ENCODE measurements at regions not wholly inside any gene's neighbourhood (a gene's known extent, or its start where the extent isn't known, plus 50 kb on each side); places are given as distances from the start of the nearest gene placed in this dataset.

- Histone ChIP-seq H3K27ac (ENCODE audit: low read length) (no peak overlapping the region), H3K9me3 (ENCODE audit: control insufficient read depth, insufficient read depth, low read depth, low read length) (no peaks in the 10 kb centered on the region), H3K4me1 (ENCODE audit: control insufficient read depth, insufficient read depth, low read length) (no peaks in the 10 kb centered on the region), H3K4me3 (ENCODE audit: low read depth in 2 of 2, low read length in 2 of 2) (no peak overlapping the region), H3K36me3 (ENCODE audit: control insufficient read depth, insufficient read depth, low read length) (no peaks in the 10 kb centered on the region), H3K27me3 (ENCODE audit: control insufficient read depth, insufficient read depth, low read length) (no peaks in the 10 kb centered on the region)
- intact Hi-C loops (cut with micrococcal nuclease; ENCODE audit: unreplicated experiment), result no loop called here
- no TSS peak for BruUV-seq (replicated peaks)
- in situ Hi-C loops (cut with HindIII; ENCODE audit: low pct_unique_long_range_greater_than_20kb, low sequenced_read_pairs), result no loop called here
- TF ChIP-seq POLR2AphosphoS5 (IDR thresholded peaks at IDR 0.05; ENCODE audit: low read depth, low read length), result no peak
- TF ChIP-seq SIN3A (IDR thresholded peaks at IDR 0.05; ENCODE audit: borderline replicate concordance, insufficient read depth, low read depth, low read length), result no peak
- no peak for TF ChIP-seq TCF7L2 (IDR thresholded peaks at IDR 0.05; ENCODE audit: low read depth, low read length)
- no peak for TF ChIP-seq CTCF (IDR thresholded peaks at IDR 0.05)
- no peak for TF ChIP-seq REST (IDR thresholded peaks at IDR 0.05; ENCODE audit: insufficient read depth in 1 of 2, low read depth in 2 of 2, low read length in 1 of 2)
- DNase-seq (ENCODE audit: low read depth, low spot score) (no peak), ATAC-seq (no peak)
- ChIA-PET CTCF (no interaction called here), POLR2A (no interaction called here)
Measured at GRCh38 chr12:24496755-24497154, 452.1 kb downstream of the BCAT1 start.

- no peak for ATAC-seq
Measured at GRCh38 chr12:24494401-24494800, 454.5 kb downstream of the BCAT1 start.

More at GRCh38 chr12:24494401-24494800, 454.5 kb downstream of the BCAT1 start:
- in situ Hi-C loops (cut with HindIII; ENCODE audit: low pct_unique_long_range_greater_than_20kb, low sequenced_read_pairs) (no loop called here), intact Hi-C loops (cut with micrococcal nuclease; ENCODE audit: unreplicated experiment) (no loop called here)
- TF ChIP-seq REST (IDR thresholded peaks at IDR 0.05; ENCODE audit: insufficient read depth in 1 of 2, low read depth in 2 of 2, low read length in 1 of 2) (no peak), SIN3A (IDR thresholded peaks at IDR 0.05; ENCODE audit: borderline replicate concordance, insufficient read depth, low read depth, low read length) (no peak), CTCF (IDR thresholded peaks at IDR 0.05) (no peak), TCF7L2 (IDR thresholded peaks at IDR 0.05; ENCODE audit: low read depth, low read length) (no peak), POLR2AphosphoS5 (IDR thresholded peaks at IDR 0.05; ENCODE audit: low read depth, low read length) (no peak)
- no peaks in the 10 kb centered on the region for H3K9me3 ChIP-seq (ENCODE audit: control insufficient read depth, insufficient read depth, low read depth, low read length)
- no peak overlapping the region for H3K4me3 ChIP-seq (ENCODE audit: low read depth in 2 of 2, low read length in 2 of 2)
- H3K36me3 ChIP-seq (ENCODE audit: control insufficient read depth, insufficient read depth, low read length), result no peaks in the 10 kb centered on the region
- no peak overlapping the region for H3K27ac ChIP-seq (ENCODE audit: low read length)
- ChIA-PET CTCF (no interaction called here), POLR2A (no interaction called here)
- no peaks in the 10 kb centered on the region for H3K4me1 ChIP-seq (ENCODE audit: control insufficient read depth, insufficient read depth, low read length)
- BruUV-seq (replicated peaks), result no TSS peak
- H3K27me3 ChIP-seq (ENCODE audit: control insufficient read depth, insufficient read depth, low read length), result no peaks in the 10 kb centered on the region
- DNase-seq (ENCODE audit: low read depth, low spot score), result no peak

Data from Panc1 (cell line).